PC-9 (cell line): ENCODE measurements at regions not wholly inside any gene's neighbourhood (a gene's known extent, or its start where the extent isn't known, plus 50 kb on each side); places are given as distances from the start of the nearest gene placed in this dataset.
A peak's percentile ranks its signal among the peaks of the same experiment; 100 is the strongest.

ENCODE experiments used
- BruUV-seq: library from RNA; stranded (reverse); fragments of 400-500 nt; replicated peaks from 2 replicates; lab custom pipeline; 2021; lab: Mats Ljungman, UMichigan
- CTCF ChIA-PET: fragments of 300-600 bp; sonication (Branson Sonifier 250); formaldehyde crosslinking; loops from one replicate; lab custom pipeline; 2022; ENCODE audit warnings: antibody characterized with exemption; lab: Charles Lee
- POLR2A ChIA-PET: fragments of 300-600 bp; sonication (Branson Sonifier 250); formaldehyde crosslinking; loops from one replicate; lab custom pipeline; 2022; ENCODE audit warnings: antibody characterized with exemption; ENCODE audit not compliant: unreplicated experiment; lab: Charles Lee
- DNase-seq, 2 experiments: peaks; one replicate each; pipeline versions ENCODE4 v3.0.0 to v3.0.0-alpha.2; 2015 to 2022; ENCODE audit warnings: mixed read lengths in 1 of 2
- H2AFZ ChIP-seq: fragments of 200-600 bp; sonication (generic); 2 replicates; pipeline ENCODE4 v1.8.1; 2017; ENCODE audit warnings: antibody characterized with exemption
- H3F3A ChIP-seq: fragments of 200-600 bp; sonication (generic); 2 replicates; pipeline ENCODE4 v1.8.1; 2017; ENCODE audit warnings: antibody characterized with exemption, mild to moderate bottlenecking, low read depth; ENCODE audit not compliant: insufficient read depth
- H3K27ac ChIP-seq: fragments of 200-600 bp; sonication (generic); 2 replicates; pipeline ENCODE4 v1.6.1; 2016; ENCODE audit warnings: mixed run types
- H3K27me3 ChIP-seq: fragments of 200-600 bp; sonication (generic); 2 replicates; pipeline ENCODE4 v1.6.1; 2016; ENCODE audit warnings: low read depth, mixed run types; ENCODE audit not compliant: insufficient read depth
- H3K36me3 ChIP-seq: fragments of 200-600 bp; sonication (generic); 2 replicates; pipeline ENCODE4 v1.6.1; 2016; ENCODE audit warnings: low read depth, mixed run types
- H3K4me1 ChIP-seq: fragments of 200-600 bp; sonication (generic); replicated peaks from 2 replicates; pipeline ENCODE4 v1.6.1; 2016; ENCODE audit warnings: mixed run types; ENCODE audit not compliant: insufficient read depth
- H3K4me2 ChIP-seq: fragments of 200-600 bp; sonication (generic); 2 replicates; pipeline ENCODE4 v1.6.1; 2017; ENCODE audit warnings: mixed run types
- H3K4me3 ChIP-seq: fragments of 200-600 bp; sonication (generic); 2 replicates; pipeline ENCODE4 v1.6.1; 2016; ENCODE audit warnings: mixed run types
- H3K79me2 ChIP-seq: fragments of 200-600 bp; sonication (generic); 2 replicates; pipeline ENCODE4 v1.6.1; 2017; ENCODE audit warnings: low read depth, mixed run types
- H3K9me2 ChIP-seq: fragments of 200-600 bp; sonication (generic); 2 replicates; pipeline ENCODE4 v1.8.1; 2017; ENCODE audit warnings: mild to moderate bottlenecking; ENCODE audit not compliant: insufficient read depth
- H3K9me3 ChIP-seq: fragments of 200-600 bp; sonication (generic); 2 replicates; pipeline ENCODE4 v1.8.1; 2016; ENCODE audit warnings: low read depth; ENCODE audit not compliant: insufficient read depth
- H4K20me1 ChIP-seq: fragments of 200-600 bp; sonication (generic); 2 replicates; pipeline ENCODE4 v1.8.1; 2017; ENCODE audit not compliant: insufficient read depth
- EZH2 ChIP-seq: fragments of 200-600 bp; sonication (generic); IDR thresholded peaks from 2 replicates; pipeline ENCODE4 v1.8.0; 2017; ENCODE audit warnings: antibody characterized with exemption, low read depth
- intact Hi-C: fragments of 100-400 bp; cut with micrococcal nuclease; formaldehyde crosslinking; loops from one replicate; pipeline ENCODE4 v1.10.0; 2022; ENCODE audit not compliant: unreplicated experiment
- TF ChIP-seq, protein P1 (sequence below): fragments of 200-600 bp; sonication (generic); conservative IDR thresholded peaks from 2 replicates; pipeline ENCODE4 v1.6.1; 2017; ENCODE audit warnings: mixed run types, antibody characterized with exemption, mild to moderate bottlenecking, moderate library complexity

DNA sequence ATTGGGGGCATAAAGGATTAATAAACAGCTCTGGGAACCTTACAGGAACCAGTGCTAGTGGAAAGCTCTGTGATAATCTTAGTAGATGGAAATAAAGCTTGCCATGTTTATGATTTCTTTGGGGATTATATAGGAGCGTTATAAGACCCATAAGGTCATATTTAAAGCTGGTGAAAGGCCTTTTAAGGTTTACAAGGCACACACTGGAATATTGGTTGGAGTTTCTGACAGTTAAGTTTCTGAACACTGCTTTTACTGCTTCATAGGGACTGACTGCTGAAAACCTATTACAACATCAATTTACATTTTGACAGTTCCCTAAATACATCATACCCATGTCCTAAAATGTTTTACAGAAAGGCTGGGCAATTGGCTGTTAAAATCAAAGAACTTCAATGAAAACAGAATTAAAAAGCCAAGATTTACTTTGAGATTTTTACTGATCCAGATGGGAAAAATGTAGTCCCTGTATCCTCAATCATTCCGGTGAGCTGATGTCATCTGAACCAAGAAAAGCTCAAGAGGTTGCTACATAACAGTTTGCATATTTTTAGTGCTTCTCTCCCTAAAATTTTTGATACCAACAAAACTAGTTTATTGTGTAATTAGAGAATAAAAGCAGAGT, 153.7 kb upstream of the IGF1 start:
- no peaks in the 10 kb centered on the region for H3K36me3 ChIP-seq
- ChIA-PET CTCF (no interaction called here), POLR2A (no interaction called here)
- no peaks in the 10 kb centered on the region for H3K27me3 ChIP-seq
- H3K4me2 ChIP-seq, result no peak overlapping the region
- 0 out of 2 replicates have a peak, but pooled peaks cover 9% of the 10 kb centered on the region for H3F3A ChIP-seq
- peaks cover 5% of the 10 kb centered on the region; the same call in 1 of the 2 replicates for H3K9me3 ChIP-seq
- no peak overlapping the region for H2AFZ ChIP-seq
- H3K9me2 ChIP-seq, result no peaks in the 10 kb centered on the region
- H3K79me2 ChIP-seq, result no peaks in the 10 kb centered on the region
- H4K20me1 ChIP-seq, result no peaks in the 10 kb centered on the region
- intact Hi-C loops, result loop anchor here (5.0 kb wide), 2 partner anchors 58 to 67 kb away; no protein-coding TSS in a partner anchor
- H3K4me1 ChIP-seq, result peaks cover 21% of the 10 kb centered on the region
- BruUV-seq, result no TSS peak
- TF ChIP-seq, protein P1, sequence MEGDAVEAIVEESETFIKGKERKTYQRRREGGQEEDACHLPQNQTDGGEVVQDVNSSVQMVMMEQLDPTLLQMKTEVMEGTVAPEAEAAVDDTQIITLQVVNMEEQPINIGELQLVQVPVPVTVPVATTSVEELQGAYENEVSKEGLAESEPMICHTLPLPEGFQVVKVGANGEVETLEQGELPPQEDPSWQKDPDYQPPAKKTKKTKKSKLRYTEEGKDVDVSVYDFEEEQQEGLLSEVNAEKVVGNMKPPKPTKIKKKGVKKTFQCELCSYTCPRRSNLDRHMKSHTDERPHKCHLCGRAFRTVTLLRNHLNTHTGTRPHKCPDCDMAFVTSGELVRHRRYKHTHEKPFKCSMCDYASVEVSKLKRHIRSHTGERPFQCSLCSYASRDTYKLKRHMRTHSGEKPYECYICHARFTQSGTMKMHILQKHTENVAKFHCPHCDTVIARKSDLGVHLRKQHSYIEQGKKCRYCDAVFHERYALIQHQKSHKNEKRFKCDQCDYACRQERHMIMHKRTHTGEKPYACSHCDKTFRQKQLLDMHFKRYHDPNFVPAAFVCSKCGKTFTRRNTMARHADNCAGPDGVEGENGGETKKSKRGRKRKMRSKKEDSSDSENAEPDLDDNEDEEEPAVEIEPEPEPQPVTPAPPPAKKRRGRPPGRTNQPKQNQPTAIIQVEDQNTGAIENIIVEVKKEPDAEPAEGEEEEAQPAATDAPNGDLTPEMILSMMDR, result no peak
- TF ChIP-seq EZH2, result no peak
- DNase-seq, result no peak
- H3K27ac ChIP-seq, result no peak overlapping the region
- H3K4me3 ChIP-seq, result no peak overlapping the region

DNA sequence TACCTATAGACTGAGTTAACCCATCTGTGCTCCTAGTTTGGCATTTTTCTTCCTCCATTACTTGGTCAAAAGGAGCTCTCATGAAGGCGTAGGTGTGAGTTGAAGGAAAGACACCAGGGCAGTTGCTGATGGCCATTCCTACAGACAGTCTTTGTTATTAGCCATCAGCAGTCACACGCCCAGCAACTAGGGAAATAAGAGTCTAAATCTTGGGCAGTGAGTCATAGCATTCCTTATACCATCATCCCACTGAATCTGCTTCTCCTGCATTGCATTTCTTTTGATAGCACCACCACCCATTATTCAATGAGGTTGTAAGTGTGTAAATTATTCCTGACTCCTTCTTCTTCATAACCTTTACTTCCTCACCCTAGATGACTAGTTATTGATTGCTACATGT, 150.9 kb upstream of the IGF1 start:
- no peak overlapping the region for H3K4me2 ChIP-seq
- intact Hi-C loops, result loop anchor here (5.0 kb wide), 2 partner anchors 61 to 64 kb away; no protein-coding TSS in a partner anchor

DNA sequence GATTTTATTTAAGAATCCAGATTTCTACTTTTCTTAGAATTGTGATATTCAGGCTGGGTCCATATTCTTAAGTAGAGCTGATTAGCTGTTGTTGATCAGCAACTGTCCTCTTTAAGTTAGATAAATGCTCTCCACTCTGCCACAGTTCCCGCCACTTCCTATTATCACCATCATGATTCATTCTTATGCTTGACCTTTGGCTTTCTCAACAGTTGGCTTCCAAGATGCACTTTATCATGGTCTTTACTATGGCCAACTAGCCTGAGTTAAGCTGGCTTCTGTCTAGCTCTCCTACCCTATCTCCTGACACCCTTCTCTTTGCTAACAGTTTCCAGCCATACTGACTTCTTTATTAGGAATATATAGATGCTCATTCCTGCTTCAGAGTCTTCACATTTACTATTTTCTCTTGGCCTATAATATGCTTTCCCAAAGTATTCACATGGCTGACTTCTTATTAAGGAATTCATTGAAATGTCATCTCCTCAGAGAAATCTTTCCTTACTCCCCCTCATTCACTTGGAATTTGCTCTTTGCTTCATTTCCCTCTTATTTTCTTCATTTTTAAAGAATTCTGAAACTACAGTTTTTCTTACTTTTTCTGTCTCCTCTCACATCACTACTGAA, 149.0 kb upstream of the IGF1 start:
- Histone ChIP-seq H3K4me3 (no peak overlapping the region), H3K4me2 (no peak overlapping the region), H3F3A (0 out of 2 replicates have a peak, but pooled peaks cover 4% of the 10 kb centered on the region), H3K36me3 (no peaks in the 10 kb centered on the region), H3K27me3 (no peaks in the 10 kb centered on the region), H2AFZ (no peak overlapping the region), H3K79me2 (no peaks in the 10 kb centered on the region), H3K9me2 (no peaks in the 10 kb centered on the region), H4K20me1 (no peaks in the 10 kb centered on the region), H3K4me1 (peaks cover 11% of the 10 kb centered on the region), H3K9me3 (peaks cover 12% of the 10 kb centered on the region), H3K27ac (no peak overlapping the region)
- CTCF ChIA-PET, result no interaction called here
- DNase-seq, result no peak
- BruUV-seq, result no TSS peak
- POLR2A ChIA-PET, result no interaction called here
- intact Hi-C loops, result no loop called here
- TF ChIP-seq, protein P1, result no peak
- no peak for TF ChIP-seq EZH2

More for the DNA sequence above, 150.9 kb upstream of the IGF1 start:
- Histone ChIP-seq H3K4me1 (peaks cover 11% of the 10 kb centered on the region), H3F3A (0 out of 2 replicates have a peak, but pooled peaks cover 4% of the 10 kb centered on the region), H3K27me3 (no peaks in the 10 kb centered on the region), H3K79me2 (no peaks in the 10 kb centered on the region), H4K20me1 (no peaks in the 10 kb centered on the region), H2AFZ (no peak overlapping the region), H3K9me3 (peaks cover 12% of the 10 kb centered on the region), H3K27ac (no peak overlapping the region; the same call in 1 of the 2 replicates), H3K36me3 (no peaks in the 10 kb centered on the region), H3K9me2 (no peaks in the 10 kb centered on the region), H3K4me3 (no peak overlapping the region)
- ChIA-PET CTCF (no interaction called here), POLR2A (no interaction called here)
- BruUV-seq, result no TSS peak
- no peak for TF ChIP-seq EZH2
- TF ChIP-seq, protein P1, result no peak
- DNase-seq, result peak; percentile 33 to 69
